ENCODE measurements at regions not wholly inside any gene's neighbourhood (a gene's known extent, or its start where the extent isn't known, plus 50 kb on each side); places are given as distances from the start of the nearest gene placed in this dataset.

DNA sequence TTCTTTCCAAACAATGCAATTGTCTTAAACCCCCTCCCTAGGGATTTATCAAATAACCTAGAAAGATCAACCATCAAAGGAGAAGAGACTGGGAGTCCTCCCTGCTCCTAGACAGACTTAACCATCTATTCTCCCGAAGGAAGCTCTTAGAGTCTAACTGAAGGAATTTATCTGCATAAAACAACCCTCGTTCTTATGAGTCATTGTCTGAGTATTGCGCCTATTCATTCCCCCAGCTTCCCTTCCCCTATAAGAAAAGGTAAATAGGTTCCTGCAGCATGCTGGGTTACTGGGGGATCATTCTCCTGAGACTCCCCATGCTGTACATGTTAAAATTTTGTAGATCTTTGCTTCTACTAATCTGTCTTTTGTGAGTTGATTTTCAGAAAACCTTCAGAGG lies 412.7 kb downstream of the OCA2 start:
- no peak overlapping the region for H3K4me3 ChIP-seq (ENCODE audit: low read depth, low read length)
- H3K27me3 ChIP-seq (ENCODE audit: control insufficient read depth, insufficient read depth, low read length) = no peaks in the 10 kb centered on the region
- H3K4me1 ChIP-seq (ENCODE audit: control insufficient read depth, insufficient read depth, low read length) = 0 out of 2 replicates have a peak, but pooled peaks cover 7% of the 10 kb centered on the region
- no peaks in the 10 kb centered on the region for H3K36me3 ChIP-seq (ENCODE audit: control insufficient read depth, insufficient read depth, low read length)
- H3K9ac ChIP-seq (ENCODE audit: low read depth, low read length) = no peak overlapping the region
- no peaks in the 10 kb centered on the region for H3K9me3 ChIP-seq (ENCODE audit: control insufficient read depth, insufficient read depth, low read length)
- H3K27ac ChIP-seq (ENCODE audit: low read depth, low read length) = peak overlapping the region; percentile 59

DNA sequence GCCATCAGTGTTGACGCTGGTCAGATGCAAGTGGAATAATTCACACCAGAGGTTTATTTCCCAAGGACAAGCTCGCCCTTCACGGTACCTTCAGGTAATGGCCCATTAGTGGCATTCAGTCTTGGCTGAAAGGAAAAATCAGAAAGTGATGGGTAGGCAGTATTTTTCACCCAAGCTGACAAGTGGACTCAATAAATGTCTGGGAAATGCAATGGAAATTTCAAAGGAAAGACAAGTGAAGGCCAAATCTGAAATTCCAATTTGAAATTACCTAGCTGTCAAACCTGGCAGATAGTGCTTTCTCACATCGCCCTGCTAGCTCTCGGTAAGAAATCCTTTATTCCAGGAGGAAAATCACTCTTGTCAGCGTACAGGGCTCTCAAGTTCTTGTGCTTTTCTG lies 413.5 kb downstream of the OCA2 start:
- no peaks in the 10 kb centered on the region for H3K27me3 ChIP-seq (ENCODE audit: control insufficient read depth, insufficient read depth, low read length)
- H3K4me3 ChIP-seq (ENCODE audit: low read depth, low read length) = no peak overlapping the region
- no peaks in the 10 kb centered on the region for H3K36me3 ChIP-seq (ENCODE audit: control insufficient read depth, insufficient read depth, low read length)
- no peaks in the 10 kb centered on the region for H3K9me3 ChIP-seq (ENCODE audit: control insufficient read depth, insufficient read depth, low read length)
- H3K4me1 ChIP-seq (ENCODE audit: control insufficient read depth, insufficient read depth, low read length) = 0 out of 2 replicates have a peak, but pooled peaks cover 7% of the 10 kb centered on the region
- no peak overlapping the region for H3K9ac ChIP-seq (ENCODE audit: low read depth, low read length)
- H3K27ac ChIP-seq (ENCODE audit: low read depth, low read length) = no peak overlapping the region

DNA sequence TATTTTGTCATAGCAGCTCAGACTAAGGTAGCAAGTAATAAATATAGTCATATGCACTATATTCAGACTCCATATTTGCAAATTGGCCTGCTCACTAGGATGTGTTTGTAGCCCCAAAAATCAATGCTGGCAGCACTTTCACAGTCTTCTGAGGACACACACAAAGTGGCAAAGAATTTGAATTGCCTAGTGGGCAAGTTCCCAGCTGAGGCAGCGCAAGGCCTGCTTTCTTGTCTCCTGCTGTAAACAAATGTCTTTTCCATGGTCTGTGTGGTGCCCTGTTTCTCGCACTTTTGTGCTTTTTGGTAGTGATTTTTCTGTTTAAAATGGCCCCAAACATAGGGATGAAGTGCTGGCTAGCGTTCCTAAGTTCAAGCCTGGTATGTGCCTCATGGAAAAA lies 416.0 kb downstream of the OCA2 start:
- H3K9me3 ChIP-seq (ENCODE audit: control insufficient read depth, insufficient read depth, low read length) = no peaks in the 10 kb centered on the region
- no peak overlapping the region for H3K9ac ChIP-seq (ENCODE audit: low read depth, low read length)
- no peak overlapping the region for H3K4me3 ChIP-seq (ENCODE audit: low read depth, low read length)
- no peak overlapping the region for H3K27ac ChIP-seq (ENCODE audit: low read depth, low read length)
- H3K4me1 ChIP-seq (ENCODE audit: control insufficient read depth, insufficient read depth, low read length) = peaks cover 26% of the 10 kb centered on the region
- no peaks in the 10 kb centered on the region for H3K27me3 ChIP-seq (ENCODE audit: control insufficient read depth, insufficient read depth, low read length)
- H3K36me3 ChIP-seq (ENCODE audit: control insufficient read depth, insufficient read depth, low read length) = no peaks in the 10 kb centered on the region

DNA sequence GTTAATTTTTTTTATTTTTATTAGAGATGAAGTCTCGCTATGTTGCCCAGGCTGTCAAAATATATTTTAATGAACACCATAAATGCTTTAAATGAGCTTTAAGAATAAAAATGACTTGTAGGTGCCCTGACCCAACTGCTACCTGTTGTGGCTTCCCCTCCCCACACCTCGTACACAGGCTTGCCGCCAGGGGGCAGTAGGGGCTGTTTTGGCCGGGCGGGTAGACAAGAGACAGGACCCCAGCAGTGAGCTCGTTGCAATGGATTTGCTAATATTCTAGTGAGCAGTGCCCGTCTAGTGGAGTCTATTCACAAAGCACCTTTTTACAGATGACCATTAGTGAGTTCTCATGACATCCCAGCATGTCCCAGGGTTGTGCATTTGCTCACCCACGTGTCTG lies 418.1 kb downstream of the OCA2 start:
- H3K27ac ChIP-seq (ENCODE audit: low read depth, low read length) = no peak overlapping the region
- H3K4me1 ChIP-seq (ENCODE audit: control insufficient read depth, insufficient read depth, low read length) = peaks cover 19% of the 10 kb centered on the region
- H3K36me3 ChIP-seq (ENCODE audit: control insufficient read depth, insufficient read depth, low read length) = no peaks in the 10 kb centered on the region
- no peak overlapping the region for H3K9ac ChIP-seq (ENCODE audit: low read depth, low read length)
- no peaks in the 10 kb centered on the region for H3K27me3 ChIP-seq (ENCODE audit: control insufficient read depth, insufficient read depth, low read length)
- no peak overlapping the region for H3K4me3 ChIP-seq (ENCODE audit: low read depth, low read length)
- no peaks in the 10 kb centered on the region for H3K9me3 ChIP-seq (ENCODE audit: control insufficient read depth, insufficient read depth, low read length)

DNA sequence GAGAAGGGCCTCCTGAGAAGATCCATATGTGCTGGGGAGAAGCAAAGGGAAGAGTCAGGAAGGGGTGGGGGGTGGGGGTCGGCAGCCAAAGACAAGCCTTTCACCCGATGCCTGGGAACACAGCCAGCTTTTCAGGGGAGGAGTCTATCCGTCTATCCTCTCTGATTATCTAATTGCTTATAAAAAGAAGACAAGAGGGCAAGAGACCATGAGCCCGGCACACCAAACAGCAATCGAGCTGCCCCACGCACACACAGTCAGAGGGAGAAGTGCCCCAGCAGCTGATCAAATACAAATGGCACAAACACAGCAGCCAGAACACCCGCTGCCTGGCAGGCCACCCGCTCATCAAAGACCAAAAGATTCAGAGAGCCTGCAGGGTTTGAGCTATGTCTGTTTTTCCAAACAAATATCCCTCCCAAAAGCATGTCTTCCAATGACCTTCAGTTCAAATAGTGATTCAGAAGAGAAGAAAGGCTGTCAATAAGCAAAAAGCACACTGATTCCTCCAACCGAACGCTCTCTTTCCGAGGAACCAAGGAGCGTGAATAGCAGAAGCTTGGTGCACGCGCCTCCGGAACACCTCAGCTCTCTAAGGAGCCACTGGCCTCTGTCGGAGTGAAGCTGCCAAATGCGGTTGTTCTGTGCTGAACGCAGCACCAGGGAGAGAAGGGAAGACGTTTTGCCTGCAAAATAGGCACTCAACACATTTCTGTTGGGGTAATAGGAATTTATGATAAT lies 419.2 kb downstream of the OCA2 start:
- no peaks in the 10 kb centered on the region for H3K36me3 ChIP-seq (ENCODE audit: control insufficient read depth, insufficient read depth, low read length)
- no peak overlapping the region for H3K9ac ChIP-seq (ENCODE audit: low read depth, low read length)
- peaks cover 19% of the 10 kb centered on the region for H3K4me1 ChIP-seq (ENCODE audit: control insufficient read depth, insufficient read depth, low read length)
- H3K4me3 ChIP-seq (ENCODE audit: low read depth, low read length) = no peak overlapping the region
- H3K9me3 ChIP-seq (ENCODE audit: control insufficient read depth, insufficient read depth, low read length) = no peaks in the 10 kb centered on the region
- no peaks in the 10 kb centered on the region for H3K27me3 ChIP-seq (ENCODE audit: control insufficient read depth, insufficient read depth, low read length)
- peak overlapping the region; percentile 26 for H3K27ac ChIP-seq (ENCODE audit: low read depth, low read length)

DNA sequence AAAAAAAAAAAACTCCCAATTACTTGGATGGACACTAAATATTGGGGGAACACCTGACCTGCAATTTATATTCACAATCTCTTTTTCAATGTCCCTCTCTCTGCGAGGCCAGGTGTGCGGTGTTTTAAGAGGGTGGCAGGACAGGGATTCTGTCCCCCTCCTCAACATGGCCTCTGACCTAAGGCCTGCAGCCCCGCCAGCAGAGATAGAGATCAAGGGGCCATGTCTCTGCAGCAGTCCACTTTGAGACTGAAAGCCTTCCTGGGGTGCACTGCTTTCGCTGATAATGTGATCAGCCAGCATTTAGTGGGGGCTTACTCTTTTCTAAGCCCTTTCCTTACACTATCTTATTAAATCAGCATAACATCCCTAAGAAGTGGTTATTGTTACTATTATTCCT lies 419.9 kb downstream of the OCA2 start:
- peaks cover 19% of the 10 kb centered on the region for H3K4me1 ChIP-seq (ENCODE audit: control insufficient read depth, insufficient read depth, low read length)
- H3K27me3 ChIP-seq (ENCODE audit: control insufficient read depth, insufficient read depth, low read length) = no peaks in the 10 kb centered on the region
- no peak overlapping the region for H3K4me3 ChIP-seq (ENCODE audit: low read depth, low read length)
- no peaks in the 10 kb centered on the region for H3K9me3 ChIP-seq (ENCODE audit: control insufficient read depth, insufficient read depth, low read length)
- no peaks in the 10 kb centered on the region for H3K36me3 ChIP-seq (ENCODE audit: control insufficient read depth, insufficient read depth, low read length)
- H3K9ac ChIP-seq (ENCODE audit: low read depth, low read length) = no peak overlapping the region
- peak overlapping the region; percentile 26 for H3K27ac ChIP-seq (ENCODE audit: low read depth, low read length)

DNA sequence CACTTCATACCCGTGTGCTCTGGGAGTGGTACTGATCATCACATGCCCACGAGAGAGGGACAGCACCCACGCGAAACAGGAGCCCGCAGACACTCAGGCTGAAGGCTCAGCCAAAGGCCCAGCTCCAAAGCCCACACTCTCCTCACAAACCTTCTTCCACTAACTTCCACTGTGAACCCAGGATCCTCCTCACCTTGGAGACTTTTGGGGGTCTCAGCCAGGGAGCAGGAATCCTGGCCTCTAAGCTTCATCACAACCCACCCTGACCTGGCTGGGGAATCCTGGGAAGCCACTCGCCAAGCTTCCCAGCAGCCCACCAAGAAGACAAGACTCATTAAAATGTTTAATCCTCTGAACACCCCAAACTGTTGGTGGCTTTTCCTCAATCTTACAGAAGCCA lies 421.2 kb downstream of the OCA2 start:
- no peak overlapping the region for H3K4me3 ChIP-seq (ENCODE audit: low read depth, low read length)
- no peaks in the 10 kb centered on the region for H3K9me3 ChIP-seq (ENCODE audit: control insufficient read depth, insufficient read depth, low read length)
- H3K27ac ChIP-seq (ENCODE audit: low read depth, low read length) = no peak overlapping the region
- H3K36me3 ChIP-seq (ENCODE audit: control insufficient read depth, insufficient read depth, low read length) = no peaks in the 10 kb centered on the region
- no peaks in the 10 kb centered on the region for H3K27me3 ChIP-seq (ENCODE audit: control insufficient read depth, insufficient read depth, low read length)
- H3K9ac ChIP-seq (ENCODE audit: low read depth, low read length) = no peak overlapping the region
- H3K4me1 ChIP-seq (ENCODE audit: control insufficient read depth, insufficient read depth, low read length) = peaks cover 19% of the 10 kb centered on the region

DNA sequence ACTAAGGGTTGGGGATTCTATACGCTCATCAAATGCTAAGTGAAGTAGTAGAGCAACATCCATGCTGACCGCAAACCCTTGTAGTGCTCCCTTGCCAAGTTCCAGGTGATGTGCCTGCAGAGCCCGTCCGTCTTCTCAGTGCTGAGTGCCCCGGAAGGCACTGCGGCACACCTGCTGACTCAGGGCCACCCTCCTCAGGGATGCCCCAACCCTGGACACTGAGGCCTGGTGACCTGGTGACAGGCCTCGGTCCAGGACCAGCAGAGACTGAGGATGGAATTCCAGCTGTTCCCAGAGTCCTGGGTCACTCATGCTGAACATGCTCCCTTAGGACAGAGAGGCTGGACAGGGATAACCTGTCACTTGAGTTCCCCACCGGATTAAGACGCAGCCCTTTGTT lies 422.5 kb downstream of the OCA2 start:
- Histone ChIP-seq H3K9me3 (ENCODE audit: control insufficient read depth, insufficient read depth, low read length) (no peaks in the 10 kb centered on the region), H3K27ac (ENCODE audit: low read depth, low read length) (no peak overlapping the region), H3K36me3 (ENCODE audit: control insufficient read depth, insufficient read depth, low read length) (no peaks in the 10 kb centered on the region), H3K9ac (ENCODE audit: low read depth, low read length) (no peak overlapping the region), H3K4me1 (ENCODE audit: control insufficient read depth, insufficient read depth, low read length) (peaks cover 19% of the 10 kb centered on the region), H3K27me3 (ENCODE audit: control insufficient read depth, insufficient read depth, low read length) (no peaks in the 10 kb centered on the region), H3K4me3 (ENCODE audit: low read depth, low read length) (no peak overlapping the region)

DNA sequence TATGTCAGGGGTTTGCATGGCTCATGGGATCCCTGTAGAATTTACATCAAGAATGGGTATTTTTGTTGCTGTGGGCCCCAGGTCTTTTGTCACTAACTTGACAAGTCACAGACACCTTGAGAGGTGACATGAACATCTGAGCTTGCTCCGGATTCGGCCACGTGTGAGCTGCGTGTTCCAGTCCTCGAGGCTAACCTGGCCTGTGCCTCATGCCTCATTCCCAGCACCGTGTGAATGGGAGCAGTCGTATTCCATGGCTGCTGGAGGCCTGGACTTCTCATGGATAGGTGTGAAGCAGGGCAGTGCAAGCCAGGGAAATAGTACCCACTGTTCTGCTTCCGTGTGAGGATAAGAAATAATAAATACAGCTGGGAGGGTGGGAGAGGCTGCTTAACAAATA lies 423.5 kb downstream of the OCA2 start:
- Histone ChIP-seq H3K9ac (ENCODE audit: low read depth, low read length) (no peak overlapping the region), H3K4me3 (ENCODE audit: low read depth, low read length) (no peak overlapping the region), H3K36me3 (ENCODE audit: control insufficient read depth, insufficient read depth, low read length) (no peaks in the 10 kb centered on the region), H3K27ac (ENCODE audit: low read depth, low read length) (no peak overlapping the region), H3K9me3 (ENCODE audit: control insufficient read depth, insufficient read depth, low read length) (no peaks in the 10 kb centered on the region), H3K27me3 (ENCODE audit: control insufficient read depth, insufficient read depth, low read length) (no peaks in the 10 kb centered on the region), H3K4me1 (ENCODE audit: control insufficient read depth, insufficient read depth, low read length) (peaks cover 19% of the 10 kb centered on the region)

DNA sequence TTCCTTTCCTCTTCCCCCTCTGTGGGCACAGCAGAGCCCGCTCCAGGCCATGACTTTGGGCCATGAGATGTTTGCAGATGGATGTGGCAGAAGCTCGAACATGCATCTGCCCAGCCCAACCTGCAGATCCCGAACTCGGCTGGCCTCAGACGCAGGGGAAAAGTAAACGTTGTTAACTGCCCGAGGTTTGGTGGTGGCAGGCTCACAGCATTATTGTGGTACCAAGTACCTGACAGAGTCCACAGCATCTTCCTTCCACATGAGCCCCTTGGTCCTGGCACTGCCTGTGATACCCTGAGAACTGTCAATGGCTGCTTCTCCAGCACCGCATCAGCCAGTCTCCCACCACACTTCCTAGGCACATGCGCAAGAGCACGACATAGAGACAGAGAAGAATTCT lies 424.3 kb downstream of the OCA2 start:
- Histone ChIP-seq H3K4me3 (ENCODE audit: low read depth, low read length) (no peak overlapping the region), H3K9me3 (ENCODE audit: control insufficient read depth, insufficient read depth, low read length) (no peaks in the 10 kb centered on the region), H3K27ac (ENCODE audit: low read depth, low read length) (no peak overlapping the region), H3K36me3 (ENCODE audit: control insufficient read depth, insufficient read depth, low read length) (no peaks in the 10 kb centered on the region), H3K9ac (ENCODE audit: low read depth, low read length) (no peak overlapping the region), H3K27me3 (ENCODE audit: control insufficient read depth, insufficient read depth, low read length) (no peaks in the 10 kb centered on the region), H3K4me1 (ENCODE audit: control insufficient read depth, insufficient read depth, low read length) (peaks cover 12% of the 10 kb centered on the region)

DNA sequence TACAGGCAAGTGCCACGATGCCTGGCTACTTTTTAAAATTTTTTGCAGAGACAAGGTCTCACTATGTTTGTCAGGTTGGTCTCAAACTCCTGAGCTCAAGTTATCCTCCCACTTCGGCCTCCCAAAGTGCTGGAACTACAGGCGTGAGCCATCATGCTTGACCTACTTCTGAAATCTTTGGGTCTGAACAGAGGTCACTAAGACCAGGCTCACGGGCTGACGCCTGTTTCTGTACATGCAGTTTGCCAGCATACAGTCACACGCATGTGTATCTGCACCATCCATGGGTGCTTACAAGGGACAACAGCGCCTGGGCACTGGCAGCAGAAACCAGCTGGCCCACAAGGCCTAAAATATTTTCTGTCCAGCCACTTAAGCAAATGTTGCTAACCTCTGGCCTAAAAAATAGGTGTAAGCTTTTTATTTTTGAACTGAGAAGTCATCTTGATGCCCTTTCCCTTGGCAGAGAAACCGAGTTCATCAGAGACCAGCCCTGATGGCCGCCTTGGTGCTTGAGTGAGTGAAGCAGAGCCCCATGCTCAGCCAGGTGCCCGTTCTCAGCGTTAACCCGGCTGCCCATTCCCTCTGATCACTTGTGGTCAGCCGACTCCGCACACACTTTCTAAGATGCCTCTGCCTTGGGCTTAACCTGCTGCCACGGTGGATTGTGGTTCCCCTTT lies 425.2 kb downstream of the OCA2 start:
- H3K9me3 ChIP-seq (ENCODE audit: control insufficient read depth, insufficient read depth, low read length) = no peaks in the 10 kb centered on the region
- H3K4me1 ChIP-seq (ENCODE audit: control insufficient read depth, insufficient read depth, low read length) = peaks cover 3% of the 10 kb centered on the region
- no peaks in the 10 kb centered on the region for H3K36me3 ChIP-seq (ENCODE audit: control insufficient read depth, insufficient read depth, low read length)
- no peak overlapping the region for H3K9ac ChIP-seq (ENCODE audit: low read depth, low read length)
- H3K27ac ChIP-seq (ENCODE audit: low read depth, low read length) = no peak overlapping the region
- no peak overlapping the region for H3K4me3 ChIP-seq (ENCODE audit: low read depth, low read length)
- no peaks in the 10 kb centered on the region for H3K27me3 ChIP-seq (ENCODE audit: control insufficient read depth, insufficient read depth, low read length)
